ENCODE measurements at regions not wholly inside any gene's neighbourhood (a gene's known extent, or its start where the extent isn't known, plus 50 kb on each side); places are given as distances from the start of the nearest gene placed in this dataset.

DNA sequence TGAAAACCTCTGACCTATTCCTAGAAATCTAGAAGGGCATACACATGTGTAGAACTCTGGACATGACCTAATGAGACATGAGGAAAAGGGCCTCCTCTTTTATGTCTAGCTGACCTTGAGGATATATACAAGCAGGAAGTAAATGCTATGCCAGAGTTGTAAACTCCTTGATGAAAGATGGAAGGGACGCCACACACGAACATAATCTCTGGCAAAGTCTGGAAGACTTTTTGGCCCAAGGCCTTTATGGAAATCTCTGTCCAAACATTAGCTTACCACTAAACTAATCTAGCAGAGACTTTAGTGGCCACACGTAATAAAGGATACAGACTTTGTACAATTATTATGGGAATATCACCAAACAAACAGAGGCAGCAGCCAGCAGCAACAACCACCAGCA lies 138.1 kb upstream of the THSD7A start:
- TF ChIP-seq TAF1 (conservative IDR thresholded peaks at IDR 0.05) (no peak), GABPA (IDR thresholded peaks at IDR 0.05 in 1 of 2, conservative IDR thresholded peaks at IDR 0.05 in 1 of 2) (no peak), YY1 (IDR thresholded peaks at IDR 0.05) (no peak), NR2F2 (IDR thresholded peaks at IDR 0.05) (no peak), RAD21 (IDR thresholded peaks at IDR 0.05) (no peak)
- TF ChIP-seq, protein P1, sequence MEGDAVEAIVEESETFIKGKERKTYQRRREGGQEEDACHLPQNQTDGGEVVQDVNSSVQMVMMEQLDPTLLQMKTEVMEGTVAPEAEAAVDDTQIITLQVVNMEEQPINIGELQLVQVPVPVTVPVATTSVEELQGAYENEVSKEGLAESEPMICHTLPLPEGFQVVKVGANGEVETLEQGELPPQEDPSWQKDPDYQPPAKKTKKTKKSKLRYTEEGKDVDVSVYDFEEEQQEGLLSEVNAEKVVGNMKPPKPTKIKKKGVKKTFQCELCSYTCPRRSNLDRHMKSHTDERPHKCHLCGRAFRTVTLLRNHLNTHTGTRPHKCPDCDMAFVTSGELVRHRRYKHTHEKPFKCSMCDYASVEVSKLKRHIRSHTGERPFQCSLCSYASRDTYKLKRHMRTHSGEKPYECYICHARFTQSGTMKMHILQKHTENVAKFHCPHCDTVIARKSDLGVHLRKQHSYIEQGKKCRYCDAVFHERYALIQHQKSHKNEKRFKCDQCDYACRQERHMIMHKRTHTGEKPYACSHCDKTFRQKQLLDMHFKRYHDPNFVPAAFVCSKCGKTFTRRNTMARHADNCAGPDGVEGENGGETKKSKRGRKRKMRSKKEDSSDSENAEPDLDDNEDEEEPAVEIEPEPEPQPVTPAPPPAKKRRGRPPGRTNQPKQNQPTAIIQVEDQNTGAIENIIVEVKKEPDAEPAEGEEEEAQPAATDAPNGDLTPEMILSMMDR (IDR thresholded peaks at IDR 0.05; ENCODE audit: low read depth, low read length, missing input control): no peak
- TF ChIP-seq, protein P2, sequence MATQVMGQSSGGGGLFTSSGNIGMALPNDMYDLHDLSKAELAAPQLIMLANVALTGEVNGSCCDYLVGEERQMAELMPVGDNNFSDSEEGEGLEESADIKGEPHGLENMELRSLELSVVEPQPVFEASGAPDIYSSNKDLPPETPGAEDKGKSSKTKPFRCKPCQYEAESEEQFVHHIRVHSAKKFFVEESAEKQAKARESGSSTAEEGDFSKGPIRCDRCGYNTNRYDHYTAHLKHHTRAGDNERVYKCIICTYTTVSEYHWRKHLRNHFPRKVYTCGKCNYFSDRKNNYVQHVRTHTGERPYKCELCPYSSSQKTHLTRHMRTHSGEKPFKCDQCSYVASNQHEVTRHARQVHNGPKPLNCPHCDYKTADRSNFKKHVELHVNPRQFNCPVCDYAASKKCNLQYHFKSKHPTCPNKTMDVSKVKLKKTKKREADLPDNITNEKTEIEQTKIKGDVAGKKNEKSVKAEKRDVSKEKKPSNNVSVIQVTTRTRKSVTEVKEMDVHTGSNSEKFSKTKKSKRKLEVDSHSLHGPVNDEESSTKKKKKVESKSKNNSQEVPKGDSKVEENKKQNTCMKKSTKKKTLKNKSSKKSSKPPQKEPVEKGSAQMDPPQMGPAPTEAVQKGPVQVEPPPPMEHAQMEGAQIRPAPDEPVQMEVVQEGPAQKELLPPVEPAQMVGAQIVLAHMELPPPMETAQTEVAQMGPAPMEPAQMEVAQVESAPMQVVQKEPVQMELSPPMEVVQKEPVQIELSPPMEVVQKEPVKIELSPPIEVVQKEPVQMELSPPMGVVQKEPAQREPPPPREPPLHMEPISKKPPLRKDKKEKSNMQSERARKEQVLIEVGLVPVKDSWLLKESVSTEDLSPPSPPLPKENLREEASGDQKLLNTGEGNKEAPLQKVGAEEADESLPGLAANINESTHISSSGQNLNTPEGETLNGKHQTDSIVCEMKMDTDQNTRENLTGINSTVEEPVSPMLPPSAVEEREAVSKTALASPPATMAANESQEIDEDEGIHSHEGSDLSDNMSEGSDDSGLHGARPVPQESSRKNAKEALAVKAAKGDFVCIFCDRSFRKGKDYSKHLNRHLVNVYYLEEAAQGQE (IDR thresholded peaks at IDR 0.05): no peak
- TF ChIP-seq, protein P3, sequence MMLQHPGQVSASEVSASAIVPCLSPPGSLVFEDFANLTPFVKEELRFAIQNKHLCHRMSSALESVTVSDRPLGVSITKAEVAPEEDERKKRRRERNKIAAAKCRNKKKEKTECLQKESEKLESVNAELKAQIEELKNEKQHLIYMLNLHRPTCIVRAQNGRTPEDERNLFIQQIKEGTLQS (IDR thresholded peaks at IDR 0.05): no peak

Data from liver (tissue), 3 donors.